GM23248 (cell line): ENCODE measurements at regions not wholly inside any gene's neighbourhood (a gene's known extent, or its start where the extent isn't known, plus 50 kb on each side); places are given as distances from the start of the nearest gene placed in this dataset.

Experiments used
- EZH2 ChIP-seq: fragments of 200-600 bp; sonication (generic); IDR thresholded peaks from 2 replicates; pipeline ENCODE4 v1.6.1; 2018; ENCODE audit warnings: antibody characterized with exemption, mild to moderate bottlenecking; ENCODE audit not compliant: insufficient read depth, poor library complexity, severe bottlenecking
- EZH2phosphoT487 ChIP-seq: fragments of 200-600 bp; sonication (generic); IDR thresholded peaks from 2 replicates; pipeline ENCODE4 v1.6.1; 2018; ENCODE audit warnings: antibody characterized with exemption, moderate library complexity, mild to moderate bottlenecking, low read depth; ENCODE audit not compliant: insufficient read depth

DNA sequence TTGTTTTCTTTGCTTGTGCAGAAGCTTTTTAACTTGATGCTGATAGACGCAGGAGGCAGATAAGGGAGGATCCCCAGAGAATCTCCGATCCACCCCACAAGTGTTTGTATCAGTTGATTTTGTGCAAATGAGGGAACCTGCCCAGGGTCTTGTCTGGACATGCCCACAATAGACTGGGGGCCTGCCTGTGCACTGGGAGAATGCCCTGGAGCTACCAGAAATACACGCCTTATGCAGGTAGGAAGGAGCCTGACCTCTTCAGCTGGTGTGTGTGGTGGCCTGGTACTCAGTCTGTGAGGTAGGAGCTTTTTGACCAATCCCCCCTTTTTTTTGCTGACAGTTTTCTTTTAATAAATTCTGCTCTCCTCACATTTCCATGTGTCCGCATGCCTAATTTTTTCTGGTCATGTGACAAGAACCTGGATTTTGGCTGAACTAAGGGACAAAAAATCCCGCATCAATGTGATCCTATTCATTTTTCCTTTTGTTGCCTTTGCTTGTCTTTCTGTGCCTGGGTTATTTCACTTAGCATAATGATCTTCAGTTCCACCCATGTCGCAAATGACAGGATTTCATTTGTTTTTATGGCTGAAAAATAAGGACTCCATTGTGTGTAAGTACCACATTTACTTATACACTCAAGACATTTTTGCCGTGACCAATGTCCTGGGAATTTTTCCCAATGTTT lies 430.6 kb upstream of the NRG3 start:
- TF ChIP-seq EZH2 (no peak), EZH2phosphoT487 (no peak)
